GM12875 (cell line): ENCODE measurements at regions not wholly inside any gene's neighbourhood (a gene's known extent, or its start where the extent isn't known, plus 50 kb on each side); places are given as distances from the start of the nearest gene placed in this dataset.

Experiments used
- H3K4me3 ChIP-seq: one replicate; pipeline ENCODE4 v1.5.1; 2011; ENCODE audit warnings: low read depth, low read length, control low read depth
- CTCF ChIP-seq: IDR thresholded peaks from 2 replicates; pipeline ENCODE4 v1.5.1; 2011; ENCODE audit warnings: low read depth, mild to moderate bottlenecking, control low read depth, inconsistent platforms, low read length, moderate library complexity, borderline replicate concordance; ENCODE audit not compliant: insufficient read depth

GRCh38 chr4:38310446-38311043, 350.3 kb downstream of the PTTG2 start:
- TF ChIP-seq CTCF: no peak
- no peak overlapping the region for H3K4me3 ChIP-seq

GRCh38 chr4:38311495-38312126, 351.4 kb downstream of the PTTG2 start:
- H3K4me3 ChIP-seq: no peak overlapping the region
- no peak for TF ChIP-seq CTCF

- H3K4me3 ChIP-seq: no peak overlapping the region
- TF ChIP-seq CTCF: no peak
Observed at GRCh38 chr4:38313175-38313574, 350.8 kb upstream of the KLF3 start.

GRCh38 chr4:38313999-38314561, 349.9 kb upstream of the KLF3 start:
- H3K4me3 ChIP-seq: no peak overlapping the region
- no peak for TF ChIP-seq CTCF

GRCh38 chr4:38314663-38315062, 349.3 kb upstream of the KLF3 start:
- TF ChIP-seq CTCF: no peak

GRCh38 chr4:38315286-38315685, 348.7 kb upstream of the KLF3 start:
- no peak overlapping the region for H3K4me3 ChIP-seq
- TF ChIP-seq CTCF: no peak

More at GRCh38 chr4:38314663-38315062, 349.3 kb upstream of the KLF3 start:
- H3K4me3 ChIP-seq: no peak overlapping the region

- no peak for TF ChIP-seq CTCF
- no peak overlapping the region for H3K4me3 ChIP-seq
Observed at GRCh38 chr4:38316045-38316444, 348.0 kb upstream of the KLF3 start.
